H1 (cell line): ENCODE measurements at regions not wholly inside any gene's neighbourhood (a gene's known extent, or its start where the extent isn't known, plus 50 kb on each side); places are given as distances from the start of the nearest gene placed in this dataset.

ENCODE experiments used
- CTCF ChIP-seq, 3 experiments: IDR thresholded peaks; 1 replicate in 2 of 3; 2 replicates in 1 of 3; pipeline versions ENCODE4 v1.5.1 to v1.6.1; 2011; ENCODE audit warnings: low read length in 3 of 3, mild to moderate bottlenecking in 3 of 3, inconsistent platforms in 2 of 3, low read depth in 1 of 3, moderate library complexity in 1 of 3; ENCODE audit not compliant: insufficient read depth in 1 of 3; ENCODE audit errors: control extremely low read depth in 1 of 3
- KDM5A ChIP-seq: fragments of 200-600 bp; IDR thresholded peaks from 2 replicates; pipeline ENCODE4 v1.7.1; 2012; ENCODE audit warnings: mild to moderate bottlenecking, low read length, inconsistent platforms, mixed read lengths
- MAX ChIP-seq: IDR thresholded peaks from 2 replicates; pipeline ENCODE4 v1.6.1; 2012; ENCODE audit warnings: inconsistent platforms
- NANOG ChIP-seq: IDR thresholded peaks from 2 replicates; pipeline ENCODE4 v1.6.1; 2011; ENCODE audit warnings: low read length, low read depth, mild to moderate bottlenecking, inconsistent platforms; ENCODE audit not compliant: insufficient read depth, poor library complexity, severe bottlenecking

- no peak for TF ChIP-seq NANOG
- no peak for TF ChIP-seq MAX
- no peak for TF ChIP-seq KDM5A
- no peak for TF ChIP-seq CTCF (IDR thresholded peaks at IDR 0.05; ENCODE audit: control extremely low read depth in 1 of 3, insufficient read depth in 1 of 3, low read depth in 1 of 3, low read length in 3 of 3)
Measured at GRCh38 chrX:4588893-4589292, 875.4 kb upstream of the PRKX start.
